GM10248 (cell line): ENCODE measurements at regions not wholly inside any gene's neighbourhood (a gene's known extent, or its start where the extent isn't known, plus 50 kb on each side); places are given as distances from the start of the nearest gene placed in this dataset.

Experiments
- CTCF ChIA-PET: fragments of 300-600 bp; sonication (Branson Sonifier 250); formaldehyde crosslinking; extraction: SDS; loops from one replicate; lab custom pipeline; 2021; ENCODE audit warnings: antibody characterized with exemption; lab: Yijun Ruan, JAX
- POLR2A ChIA-PET: fragments of 350-650 bp; sonication (Branson Sonifier 250); formaldehyde crosslinking; extraction: SDS; loops from one replicate; lab custom pipeline; 2020; ENCODE audit warnings: antibody characterized with exemption; lab: Yijun Ruan, JAX
- DNase-seq: peaks from one replicate; pipeline ENCODE4 v3.0.0; 2012; ENCODE audit errors: extremely low spot score
- TF ChIP-seq, protein P1 (sequence below): IDR thresholded peaks from 2 replicates; pipeline ENCODE4 v1.5.1; 2012; ENCODE audit warnings: mild to moderate bottlenecking, low read depth; ENCODE audit errors: extremely low read depth, missing control alignments, control extremely low read depth

DNA sequence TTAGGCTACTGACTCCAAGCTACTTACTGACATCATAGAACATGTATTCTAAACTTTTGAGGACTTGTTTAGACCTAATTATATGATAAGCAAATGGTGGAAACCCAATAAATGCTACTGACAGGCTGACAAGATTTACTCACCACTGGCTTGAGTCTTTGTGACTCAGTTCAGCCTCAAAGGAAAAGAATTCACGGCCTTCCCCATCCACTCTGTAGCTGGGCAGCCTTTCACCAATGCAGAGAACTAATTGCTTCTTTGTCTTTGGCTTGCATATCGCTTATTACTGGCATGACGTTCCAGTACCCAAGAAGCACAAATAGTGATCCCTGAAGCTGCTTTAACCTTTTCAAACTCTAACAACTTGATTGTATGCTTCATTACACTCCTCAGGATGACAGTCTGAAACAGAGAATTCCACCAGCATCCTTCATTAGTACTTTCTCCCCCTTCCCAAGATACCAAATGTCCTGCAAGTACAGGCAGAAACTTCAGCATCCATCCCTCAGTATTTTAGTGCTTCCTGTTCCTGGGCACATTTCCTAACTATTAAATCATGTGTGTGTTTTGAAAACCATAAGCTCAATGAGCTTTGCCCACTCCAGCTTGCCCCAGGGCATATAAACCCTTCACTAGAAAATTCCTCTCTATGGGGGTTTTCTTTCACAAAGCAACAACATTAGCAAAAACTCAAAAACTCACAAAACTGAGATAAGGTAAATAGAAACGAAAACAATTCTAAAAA lies 298.1 kb upstream of the SLC7A11 start:
- DNase-seq = no peak
- CTCF ChIA-PET = interaction anchor here (0.7 to 0.8 kb wide), 2 partner anchors 22 to 47 kb away, joined by 3 read pairs; no protein-coding TSS in a partner anchor
- TF ChIP-seq, protein P1, sequence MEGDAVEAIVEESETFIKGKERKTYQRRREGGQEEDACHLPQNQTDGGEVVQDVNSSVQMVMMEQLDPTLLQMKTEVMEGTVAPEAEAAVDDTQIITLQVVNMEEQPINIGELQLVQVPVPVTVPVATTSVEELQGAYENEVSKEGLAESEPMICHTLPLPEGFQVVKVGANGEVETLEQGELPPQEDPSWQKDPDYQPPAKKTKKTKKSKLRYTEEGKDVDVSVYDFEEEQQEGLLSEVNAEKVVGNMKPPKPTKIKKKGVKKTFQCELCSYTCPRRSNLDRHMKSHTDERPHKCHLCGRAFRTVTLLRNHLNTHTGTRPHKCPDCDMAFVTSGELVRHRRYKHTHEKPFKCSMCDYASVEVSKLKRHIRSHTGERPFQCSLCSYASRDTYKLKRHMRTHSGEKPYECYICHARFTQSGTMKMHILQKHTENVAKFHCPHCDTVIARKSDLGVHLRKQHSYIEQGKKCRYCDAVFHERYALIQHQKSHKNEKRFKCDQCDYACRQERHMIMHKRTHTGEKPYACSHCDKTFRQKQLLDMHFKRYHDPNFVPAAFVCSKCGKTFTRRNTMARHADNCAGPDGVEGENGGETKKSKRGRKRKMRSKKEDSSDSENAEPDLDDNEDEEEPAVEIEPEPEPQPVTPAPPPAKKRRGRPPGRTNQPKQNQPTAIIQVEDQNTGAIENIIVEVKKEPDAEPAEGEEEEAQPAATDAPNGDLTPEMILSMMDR = no peak
- POLR2A ChIA-PET = no interaction called here

DNA sequence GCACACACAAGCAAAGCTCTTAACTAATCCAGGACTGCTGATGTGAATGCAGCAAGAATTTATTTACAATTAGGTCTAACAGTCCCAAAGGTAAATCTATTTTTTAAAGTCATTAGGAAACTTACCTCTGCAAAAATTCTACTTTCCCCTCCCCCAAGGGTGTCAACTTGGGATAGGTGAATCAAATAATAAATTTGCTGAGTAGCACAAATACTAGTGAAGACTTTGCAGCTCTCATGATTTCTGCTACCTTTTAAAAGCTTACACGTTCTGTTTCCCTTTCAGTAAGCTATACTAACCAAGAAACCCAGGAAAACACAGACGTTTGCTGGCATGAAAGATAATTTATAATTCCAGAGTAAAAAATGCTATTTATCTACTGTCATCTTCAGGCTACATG lies 296.6 kb upstream of the SLC7A11 start:
- CTCF ChIA-PET = no interaction called here

DNA sequence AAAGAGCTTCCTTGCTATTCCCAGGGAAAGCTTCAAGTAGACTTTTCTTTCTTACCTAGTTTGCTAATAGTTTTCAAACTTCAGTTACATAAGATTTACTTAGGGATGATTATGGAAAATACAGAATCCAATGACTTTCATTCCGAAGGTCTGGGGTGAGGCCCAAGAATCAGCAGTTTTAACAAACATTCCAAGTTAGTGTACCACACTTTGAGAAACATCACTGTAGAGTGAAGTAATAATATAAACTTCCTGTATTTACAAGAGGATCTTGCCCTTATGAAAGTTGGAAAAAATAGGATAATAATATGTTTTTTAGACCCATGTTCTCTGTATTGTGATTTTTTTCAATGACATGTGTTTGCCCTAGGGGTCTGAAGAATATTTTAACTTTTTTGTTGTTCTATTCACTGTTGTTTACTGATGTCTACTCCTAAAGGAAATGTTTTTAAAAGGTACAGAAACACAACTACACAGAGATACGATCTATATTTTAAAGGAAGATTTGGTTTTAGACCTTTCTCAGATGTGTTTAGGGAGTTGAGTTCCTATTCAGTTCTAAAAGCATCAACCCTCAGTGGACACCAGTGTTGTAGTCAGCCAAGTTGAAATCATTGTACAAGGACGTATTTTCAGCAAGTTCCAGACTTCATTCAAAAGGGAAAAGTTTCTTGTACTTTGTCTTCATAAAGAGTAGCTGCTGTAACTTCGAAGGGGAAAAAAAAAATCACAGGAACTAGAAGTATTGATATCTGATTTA lies 295.8 kb upstream of the SLC7A11 start:
- ChIA-PET CTCF (interaction anchor here (2.5 kb wide), 1 partner anchor 16 kb away, joined by 6 read pairs; no protein-coding TSS in a partner anchor), POLR2A (no interaction called here)

More for the DNA sequence above, 296.6 kb upstream of the SLC7A11 start:
- DNase-seq = no peak
- POLR2A ChIA-PET = no interaction called here
- TF ChIP-seq, protein P1 = no peak

DNA sequence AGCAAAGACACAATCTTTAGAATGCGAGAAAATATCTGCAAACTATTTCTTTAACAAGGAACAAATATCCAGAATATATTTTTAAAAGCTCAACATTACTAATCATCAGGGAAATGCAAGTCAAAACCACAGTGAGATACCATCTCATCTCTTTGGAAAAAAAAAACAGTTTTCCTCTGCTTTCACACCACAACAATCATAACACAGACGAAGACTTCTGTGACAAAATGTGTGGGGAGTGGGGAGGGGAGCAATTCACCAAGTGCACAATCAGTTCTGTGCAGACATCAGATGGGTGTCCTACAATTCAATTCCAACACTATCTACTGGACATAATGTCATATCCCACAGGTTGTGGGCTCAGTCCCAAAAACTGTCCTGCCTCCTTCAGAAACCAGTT lies 293.2 kb upstream of the SLC7A11 start:
- no peak for DNase-seq
- TF ChIP-seq, protein P1 = no peak
- POLR2A ChIA-PET = no interaction called here
- CTCF ChIA-PET = no interaction called here

More for the DNA sequence above, 295.8 kb upstream of the SLC7A11 start:
- no peak for DNase-seq
- TF ChIP-seq, protein P1 = no peak

DNA sequence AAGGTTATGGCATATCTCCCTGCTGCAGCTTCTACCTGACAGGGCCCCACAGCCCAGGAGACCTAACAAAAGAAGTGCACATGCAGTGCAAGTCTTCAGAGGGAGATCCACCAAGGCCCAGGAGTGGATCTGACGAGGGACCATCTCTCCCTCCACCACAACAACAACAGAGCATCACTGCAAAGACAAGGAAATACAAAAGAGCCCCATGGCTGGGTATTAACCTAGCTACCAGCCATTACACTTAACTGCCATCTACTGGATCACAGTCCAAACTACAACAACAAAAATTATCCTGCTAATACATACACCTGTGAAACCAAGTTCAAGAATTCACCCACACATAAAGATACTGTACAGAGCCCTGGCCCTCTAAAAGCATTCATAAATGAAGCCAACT lies 280.2 kb upstream of the SLC7A11 start:
- TF ChIP-seq, protein P1 = peak; percentile 21
- ChIA-PET POLR2A (no interaction called here), CTCF (interaction anchor here (0.8 to 1.9 kb wide), 8 partner anchors 11 to 487 kb away, joined by 3 to 8 read pairs (median 3); no protein-coding TSS in a partner anchor)
- DNase-seq = no peak

DNA sequence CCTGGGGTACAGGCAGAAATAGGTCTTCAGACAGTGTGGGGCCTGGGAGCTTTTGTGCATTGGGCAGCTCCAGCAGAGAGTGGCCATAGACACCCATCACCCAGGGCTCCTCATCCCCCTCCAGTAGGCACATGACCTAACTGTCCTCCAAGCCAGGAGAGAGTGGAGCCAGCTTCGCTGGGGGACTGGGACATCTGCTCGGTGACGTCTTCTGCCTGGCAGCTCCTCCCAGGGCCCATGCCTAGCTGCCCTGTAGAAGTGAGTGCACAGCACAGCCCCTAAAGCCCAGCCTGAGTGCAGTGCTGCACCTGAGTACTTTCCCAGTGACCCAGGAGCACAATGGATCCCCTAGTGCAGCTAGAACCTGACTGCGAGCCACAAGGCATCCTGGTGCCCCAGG lies 279.7 kb upstream of the SLC7A11 start:
- TF ChIP-seq, protein P1 = no peak
- ChIA-PET CTCF (interaction anchor here (0.7 to 1.9 kb wide), 11 partner anchors 10 to 486 kb away, joined by 3 to 8 read pairs (median 3); no protein-coding TSS in a partner anchor), POLR2A (no interaction called here)
- no peak for DNase-seq
